ENCODE measurements at regions not wholly inside any gene's neighbourhood (a gene's known extent, or its start where the extent isn't known, plus 50 kb on each side); places are given as distances from the start of the nearest gene placed in this dataset.

DNA sequence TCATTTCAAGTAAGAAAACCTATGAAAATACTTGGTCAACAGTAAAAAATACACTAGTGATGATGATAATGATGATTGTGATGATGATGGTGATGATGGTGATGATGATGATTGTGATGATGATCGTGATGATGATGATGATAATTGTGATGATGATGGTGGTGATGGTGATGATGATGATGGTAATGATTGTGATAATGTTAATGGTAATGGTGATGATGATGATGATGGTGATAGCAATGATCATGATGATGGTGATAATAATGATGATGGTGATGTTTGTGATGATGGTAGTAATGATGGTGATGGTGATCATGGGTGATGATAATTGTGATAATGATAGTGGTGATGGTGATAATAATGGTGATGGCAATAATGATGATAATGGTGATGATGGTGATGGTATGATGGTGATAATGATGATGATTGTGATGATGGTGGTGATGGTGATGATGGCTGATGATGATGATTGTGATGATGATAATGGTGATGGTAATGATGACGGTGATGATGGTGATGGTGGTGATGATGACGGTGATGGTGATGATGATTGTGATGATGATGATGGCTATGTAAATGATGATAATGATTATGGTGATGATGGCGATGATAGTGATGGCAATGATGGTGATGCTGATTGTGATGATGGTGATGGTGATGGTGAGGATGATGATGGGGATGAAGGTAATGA is 62.1 kb downstream of the VCX3A start:
- no peaks in the 10 kb centered on the region for H3K4me1 ChIP-seq (ENCODE audit: control insufficient read depth in 4 of 4, insufficient read depth in 4 of 4, low read length in 3 of 4)
- H3K27ac ChIP-seq (ENCODE audit: low read depth in 1 of 2, low read length in 2 of 2): no peak overlapping the region
- H3K36me3 ChIP-seq (ENCODE audit: control insufficient read depth in 4 of 4, insufficient read depth in 3 of 4, low read depth in 1 of 4, low read length in 3 of 4): no peaks in the 10 kb centered on the region
- peaks cover 0 to 4% (median 0%) of the 10 kb centered on the region in 4 donors for H3K9me3 ChIP-seq (ENCODE audit: control insufficient read depth in 4 of 4, low read length in 3 of 4)
- no peak overlapping the region for H3K4me3 ChIP-seq (ENCODE audit: low read depth in 1 of 3, low read length in 3 of 3)
- H3K27me3 ChIP-seq (ENCODE audit: control insufficient read depth in 4 of 4, insufficient read depth in 4 of 4, low read length in 3 of 4): no peaks in the 10 kb centered on the region
- WGBS: 91% methylated on average over 4 of the region's 4 CpGs
- TF ChIP-seq SP1 (IDR thresholded peaks at IDR 0.05) (no peak), FOXA2 (IDR thresholded peaks at IDR 0.05) (no peak), FOXA1 (IDR thresholded peaks at IDR 0.05) (no peak), HNF4A (conservative IDR thresholded peaks at IDR 0.05) (no peak)
- TF ChIP-seq, protein P1, sequence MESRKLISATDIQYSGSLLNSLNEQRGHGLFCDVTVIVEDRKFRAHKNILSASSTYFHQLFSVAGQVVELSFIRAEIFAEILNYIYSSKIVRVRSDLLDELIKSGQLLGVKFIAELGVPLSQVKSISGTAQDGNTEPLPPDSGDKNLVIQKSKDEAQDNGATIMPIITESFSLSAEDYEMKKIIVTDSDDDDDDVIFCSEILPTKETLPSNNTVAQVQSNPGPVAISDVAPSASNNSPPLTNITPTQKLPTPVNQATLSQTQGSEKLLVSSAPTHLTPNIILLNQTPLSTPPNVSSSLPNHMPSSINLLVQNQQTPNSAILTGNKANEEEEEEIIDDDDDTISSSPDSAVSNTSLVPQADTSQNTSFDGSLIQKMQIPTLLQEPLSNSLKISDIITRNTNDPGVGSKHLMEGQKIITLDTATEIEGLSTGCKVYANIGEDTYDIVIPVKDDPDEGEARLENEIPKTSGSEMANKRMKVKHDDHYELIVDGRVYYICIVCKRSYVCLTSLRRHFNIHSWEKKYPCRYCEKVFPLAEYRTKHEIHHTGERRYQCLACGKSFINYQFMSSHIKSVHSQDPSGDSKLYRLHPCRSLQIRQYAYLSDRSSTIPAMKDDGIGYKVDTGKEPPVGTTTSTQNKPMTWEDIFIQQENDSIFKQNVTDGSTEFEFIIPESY (IDR thresholded peaks at IDR 0.05): no peak
- TF ChIP-seq, protein P2, sequence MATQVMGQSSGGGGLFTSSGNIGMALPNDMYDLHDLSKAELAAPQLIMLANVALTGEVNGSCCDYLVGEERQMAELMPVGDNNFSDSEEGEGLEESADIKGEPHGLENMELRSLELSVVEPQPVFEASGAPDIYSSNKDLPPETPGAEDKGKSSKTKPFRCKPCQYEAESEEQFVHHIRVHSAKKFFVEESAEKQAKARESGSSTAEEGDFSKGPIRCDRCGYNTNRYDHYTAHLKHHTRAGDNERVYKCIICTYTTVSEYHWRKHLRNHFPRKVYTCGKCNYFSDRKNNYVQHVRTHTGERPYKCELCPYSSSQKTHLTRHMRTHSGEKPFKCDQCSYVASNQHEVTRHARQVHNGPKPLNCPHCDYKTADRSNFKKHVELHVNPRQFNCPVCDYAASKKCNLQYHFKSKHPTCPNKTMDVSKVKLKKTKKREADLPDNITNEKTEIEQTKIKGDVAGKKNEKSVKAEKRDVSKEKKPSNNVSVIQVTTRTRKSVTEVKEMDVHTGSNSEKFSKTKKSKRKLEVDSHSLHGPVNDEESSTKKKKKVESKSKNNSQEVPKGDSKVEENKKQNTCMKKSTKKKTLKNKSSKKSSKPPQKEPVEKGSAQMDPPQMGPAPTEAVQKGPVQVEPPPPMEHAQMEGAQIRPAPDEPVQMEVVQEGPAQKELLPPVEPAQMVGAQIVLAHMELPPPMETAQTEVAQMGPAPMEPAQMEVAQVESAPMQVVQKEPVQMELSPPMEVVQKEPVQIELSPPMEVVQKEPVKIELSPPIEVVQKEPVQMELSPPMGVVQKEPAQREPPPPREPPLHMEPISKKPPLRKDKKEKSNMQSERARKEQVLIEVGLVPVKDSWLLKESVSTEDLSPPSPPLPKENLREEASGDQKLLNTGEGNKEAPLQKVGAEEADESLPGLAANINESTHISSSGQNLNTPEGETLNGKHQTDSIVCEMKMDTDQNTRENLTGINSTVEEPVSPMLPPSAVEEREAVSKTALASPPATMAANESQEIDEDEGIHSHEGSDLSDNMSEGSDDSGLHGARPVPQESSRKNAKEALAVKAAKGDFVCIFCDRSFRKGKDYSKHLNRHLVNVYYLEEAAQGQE (IDR thresholded peaks at IDR 0.05): no peak
- no peak overlapping the region for H3K9ac ChIP-seq (ENCODE audit: low read depth in 1 of 2, low read length in 2 of 2)
- DNase-seq (ENCODE audit: low spot score): no peak

DNA sequence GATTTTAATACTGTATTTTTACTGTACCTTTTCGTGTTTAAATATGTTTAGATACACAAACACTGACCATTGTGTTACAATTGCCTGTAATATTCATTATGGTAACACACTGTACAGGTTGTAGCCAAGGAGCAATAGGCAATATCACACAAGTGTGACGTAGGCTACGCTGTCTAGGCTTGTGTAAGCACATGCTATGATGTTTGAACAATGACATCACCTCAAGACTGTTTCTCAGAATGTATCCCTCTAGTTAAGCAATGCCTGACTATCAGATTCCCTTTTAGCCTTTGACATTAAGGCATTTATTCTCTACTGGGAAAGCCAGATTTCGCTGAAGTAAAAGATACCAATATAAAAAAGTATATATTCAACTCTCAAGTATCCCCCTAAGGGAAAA is 66.2 kb downstream of the VCX3A start:
- no peaks in the 10 kb centered on the region for H3K27me3 ChIP-seq (ENCODE audit: control insufficient read depth in 4 of 4, insufficient read depth in 4 of 4, low read length in 3 of 4)
- H3K4me1 ChIP-seq (ENCODE audit: control insufficient read depth in 4 of 4, insufficient read depth in 4 of 4, low read length in 3 of 4): no peaks in the 10 kb centered on the region
- DNase-seq (ENCODE audit: low spot score): no peak
- no peak overlapping the region for H3K27ac ChIP-seq (ENCODE audit: low read depth in 1 of 2, low read length in 2 of 2)
- WGBS: 59% methylated on average over 4 of the region's 4 CpGs
- H3K9ac ChIP-seq (ENCODE audit: low read depth in 1 of 2, low read length in 2 of 2): no peak overlapping the region
- TF ChIP-seq, protein P1 (IDR thresholded peaks at IDR 0.05): no peak
- TF ChIP-seq RAD21 (IDR thresholded peaks at IDR 0.05) (no peak), SP1 (IDR thresholded peaks at IDR 0.05) (no peak), JUND (IDR thresholded peaks at IDR 0.05) (no peak), FOXA1 (IDR thresholded peaks at IDR 0.05) (no peak), FOXA2 (IDR thresholded peaks at IDR 0.05) (no peak), EGR1 (IDR thresholded peaks at IDR 0.05; ENCODE audit: low read depth in 2 of 2) (no peak), GABPA (IDR thresholded peaks at IDR 0.05 in 1 of 2, conservative IDR thresholded peaks at IDR 0.05 in 1 of 2) (no peak), NR2F2 (IDR thresholded peaks at IDR 0.05) (no peak), TAF1 (conservative IDR thresholded peaks at IDR 0.05) (no peak), YY1 (IDR thresholded peaks at IDR 0.05) (no peak), HNF4A (conservative IDR thresholded peaks at IDR 0.05) (no peak), RXRA (IDR thresholded peaks at IDR 0.05) (no peak), HNF4G (IDR thresholded peaks at IDR 0.05) (no peak)
- TF ChIP-seq, protein P2 (IDR thresholded peaks at IDR 0.05): no peak
- TF ChIP-seq, protein P3, sequence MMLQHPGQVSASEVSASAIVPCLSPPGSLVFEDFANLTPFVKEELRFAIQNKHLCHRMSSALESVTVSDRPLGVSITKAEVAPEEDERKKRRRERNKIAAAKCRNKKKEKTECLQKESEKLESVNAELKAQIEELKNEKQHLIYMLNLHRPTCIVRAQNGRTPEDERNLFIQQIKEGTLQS (IDR thresholded peaks at IDR 0.05): no peak
- TF ChIP-seq, protein P4, sequence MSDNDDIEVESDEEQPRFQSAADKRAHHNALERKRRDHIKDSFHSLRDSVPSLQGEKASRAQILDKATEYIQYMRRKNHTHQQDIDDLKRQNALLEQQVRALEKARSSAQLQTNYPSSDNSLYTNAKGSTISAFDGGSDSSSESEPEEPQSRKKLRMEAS (IDR thresholded peaks at IDR 0.05): no peak
- TF ChIP-seq, protein P5, sequence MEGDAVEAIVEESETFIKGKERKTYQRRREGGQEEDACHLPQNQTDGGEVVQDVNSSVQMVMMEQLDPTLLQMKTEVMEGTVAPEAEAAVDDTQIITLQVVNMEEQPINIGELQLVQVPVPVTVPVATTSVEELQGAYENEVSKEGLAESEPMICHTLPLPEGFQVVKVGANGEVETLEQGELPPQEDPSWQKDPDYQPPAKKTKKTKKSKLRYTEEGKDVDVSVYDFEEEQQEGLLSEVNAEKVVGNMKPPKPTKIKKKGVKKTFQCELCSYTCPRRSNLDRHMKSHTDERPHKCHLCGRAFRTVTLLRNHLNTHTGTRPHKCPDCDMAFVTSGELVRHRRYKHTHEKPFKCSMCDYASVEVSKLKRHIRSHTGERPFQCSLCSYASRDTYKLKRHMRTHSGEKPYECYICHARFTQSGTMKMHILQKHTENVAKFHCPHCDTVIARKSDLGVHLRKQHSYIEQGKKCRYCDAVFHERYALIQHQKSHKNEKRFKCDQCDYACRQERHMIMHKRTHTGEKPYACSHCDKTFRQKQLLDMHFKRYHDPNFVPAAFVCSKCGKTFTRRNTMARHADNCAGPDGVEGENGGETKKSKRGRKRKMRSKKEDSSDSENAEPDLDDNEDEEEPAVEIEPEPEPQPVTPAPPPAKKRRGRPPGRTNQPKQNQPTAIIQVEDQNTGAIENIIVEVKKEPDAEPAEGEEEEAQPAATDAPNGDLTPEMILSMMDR (IDR thresholded peaks at IDR 0.05; ENCODE audit: low read depth, low read length, missing input control): no peak
- H3K9me3 ChIP-seq (ENCODE audit: control insufficient read depth in 4 of 4, low read length in 3 of 4): peaks cover 0 to 4% (median 0%) of the 10 kb centered on the region in 4 donors
- no peak overlapping the region for H3K4me3 ChIP-seq (ENCODE audit: low read depth in 1 of 3, low read length in 3 of 3)
- no peaks in the 10 kb centered on the region for H3K36me3 ChIP-seq (ENCODE audit: control insufficient read depth in 4 of 4, insufficient read depth in 3 of 4, low read depth in 1 of 4, low read length in 3 of 4)
